Hepatocyte (in vitro differentiated cells): ENCODE measurements at regions not wholly inside any gene's neighbourhood (a gene's known extent, or its start where the extent isn't known, plus 50 kb on each side); places are given as distances from the start of the nearest gene placed in this dataset.

Experiments used
- EZH2phosphoT487 ChIP-seq: fragments of 200-600 bp; sonication (generic); IDR thresholded peaks from one replicate; pipeline ENCODE4 v1.6.1; 2018; ENCODE audit warnings: antibody characterized with exemption, mild to moderate bottlenecking, low read depth, moderate library complexity; ENCODE audit not compliant: unreplicated experiment, severe bottlenecking
- TF ChIP-seq, protein P1 (sequence below): fragments of 200-600 bp; sonication (generic); IDR thresholded peaks from 2 replicates; pipeline ENCODE4 v1.5.1; 2016; ENCODE audit warnings: antibody characterized with exemption, mild to moderate bottlenecking; ENCODE audit not compliant: poor library complexity

GRCh38 chr12:87381742-87382141 lies 647.5 kb downstream of the C12orf50 start:
- TF ChIP-seq, protein P1, sequence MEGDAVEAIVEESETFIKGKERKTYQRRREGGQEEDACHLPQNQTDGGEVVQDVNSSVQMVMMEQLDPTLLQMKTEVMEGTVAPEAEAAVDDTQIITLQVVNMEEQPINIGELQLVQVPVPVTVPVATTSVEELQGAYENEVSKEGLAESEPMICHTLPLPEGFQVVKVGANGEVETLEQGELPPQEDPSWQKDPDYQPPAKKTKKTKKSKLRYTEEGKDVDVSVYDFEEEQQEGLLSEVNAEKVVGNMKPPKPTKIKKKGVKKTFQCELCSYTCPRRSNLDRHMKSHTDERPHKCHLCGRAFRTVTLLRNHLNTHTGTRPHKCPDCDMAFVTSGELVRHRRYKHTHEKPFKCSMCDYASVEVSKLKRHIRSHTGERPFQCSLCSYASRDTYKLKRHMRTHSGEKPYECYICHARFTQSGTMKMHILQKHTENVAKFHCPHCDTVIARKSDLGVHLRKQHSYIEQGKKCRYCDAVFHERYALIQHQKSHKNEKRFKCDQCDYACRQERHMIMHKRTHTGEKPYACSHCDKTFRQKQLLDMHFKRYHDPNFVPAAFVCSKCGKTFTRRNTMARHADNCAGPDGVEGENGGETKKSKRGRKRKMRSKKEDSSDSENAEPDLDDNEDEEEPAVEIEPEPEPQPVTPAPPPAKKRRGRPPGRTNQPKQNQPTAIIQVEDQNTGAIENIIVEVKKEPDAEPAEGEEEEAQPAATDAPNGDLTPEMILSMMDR = no peak
- TF ChIP-seq EZH2phosphoT487 = no peak
